Heart left ventricle (tissue), 13 donors: ENCODE measurements at regions not wholly inside any gene's neighbourhood (a gene's known extent, or its start where the extent isn't known, plus 50 kb on each side); places are given as distances from the start of the nearest gene placed in this dataset.

Experiments used
- CTCF ChIP-seq, 12 donors: fragments of 200-600 bp; sonication (generic) in 4 of 12; IDR thresholded peaks; one replicate each; pipeline versions ENCODE4 v1.5.0 to v1.8.0; 2018 to 2022; ENCODE audit warnings: antibody characterized with exemption in 12 of 12, mild to moderate bottlenecking in 5 of 12
- POLR2A ChIP-seq, 2 donors: fragments of 450-650 bp; IDR thresholded peaks; one replicate each; pipeline ENCODE4 v1.6.1; 2017; ENCODE audit warnings: antibody characterized with exemption in 2 of 2, mild to moderate bottlenecking in 2 of 2, moderate library complexity in 2 of 2
- donor health status: ischemic (EF 13 %, LVEDD 7.1; RV severe dilation, severe dysfunction).
- donor health status: DM: no; HTN: yes; CAD: no.
- donor health status: DM: no; HTN: no; CAD: no.
- donor health status: ischemic (EF 25% LVEDD 6.9; RV normal size, moderate dysfunction).
- donor health status: ischemic (EF 25% LVEDD 5.7; RV mildly dilated, moderate dysfunction).
- donor health status: ischemic (EF 35%, LVEDD 5.7; RV mildly dilated, moderate dysfunction).
- donor health status: nonischemic (EF 11% LVEDD 7.7; RV severe dilation, severe dysfunction).
- donor health status: DM: yes; HTN: yes; CAD: no.
- donor health status: PGD.
- donor health status: ischemic (EF 29% LVEDD 5.4; RV normal size, mild dysfunction).
- donor health status: nonischemic (EF 23%, LVEDD 6.1; RV moderate dilation, normal function).

GRCh38 chr2:65765376-65765775, 333.0 kb upstream of the SPRED2 start:
- TF ChIP-seq CTCF (IDR thresholded peaks at IDR 0.05), result no peak
- TF ChIP-seq POLR2A (IDR thresholded peaks at IDR 0.05), result no peak
